ENCODE measurements at regions not wholly inside any gene's neighbourhood (a gene's known extent, or its start where the extent isn't known, plus 50 kb on each side); places are given as distances from the start of the nearest gene placed in this dataset.

- Histone ChIP-seq H3K27me3 (no peaks in the 10 kb centered on the region), H3K36me3 (no peaks in the 10 kb centered on the region), H3K27ac (no peak overlapping the region), H3K9me3 (no peaks in the 10 kb centered on the region), H3K4me1 (peaks cover 0 to 15% (median 0%) of the 10 kb centered on the region in 3 donors), H3K4me3 (no peak overlapping the region)
- no peak for ATAC-seq
- DNase-seq: no peak
- FAIRE-seq: no peak
- TF ChIP-seq, protein P1, sequence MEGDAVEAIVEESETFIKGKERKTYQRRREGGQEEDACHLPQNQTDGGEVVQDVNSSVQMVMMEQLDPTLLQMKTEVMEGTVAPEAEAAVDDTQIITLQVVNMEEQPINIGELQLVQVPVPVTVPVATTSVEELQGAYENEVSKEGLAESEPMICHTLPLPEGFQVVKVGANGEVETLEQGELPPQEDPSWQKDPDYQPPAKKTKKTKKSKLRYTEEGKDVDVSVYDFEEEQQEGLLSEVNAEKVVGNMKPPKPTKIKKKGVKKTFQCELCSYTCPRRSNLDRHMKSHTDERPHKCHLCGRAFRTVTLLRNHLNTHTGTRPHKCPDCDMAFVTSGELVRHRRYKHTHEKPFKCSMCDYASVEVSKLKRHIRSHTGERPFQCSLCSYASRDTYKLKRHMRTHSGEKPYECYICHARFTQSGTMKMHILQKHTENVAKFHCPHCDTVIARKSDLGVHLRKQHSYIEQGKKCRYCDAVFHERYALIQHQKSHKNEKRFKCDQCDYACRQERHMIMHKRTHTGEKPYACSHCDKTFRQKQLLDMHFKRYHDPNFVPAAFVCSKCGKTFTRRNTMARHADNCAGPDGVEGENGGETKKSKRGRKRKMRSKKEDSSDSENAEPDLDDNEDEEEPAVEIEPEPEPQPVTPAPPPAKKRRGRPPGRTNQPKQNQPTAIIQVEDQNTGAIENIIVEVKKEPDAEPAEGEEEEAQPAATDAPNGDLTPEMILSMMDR (IDR thresholded peaks at IDR 0.05): no peak
- 31 to 37% methylated on average over 3 of the region's 3 CpGs for WGBS, 2 donors
- intact Hi-C loops (cut with DNase I): no loop called here
Observed at GRCh38 chrX:38986586-38986985, 185.3 kb downstream of the MID1IP1 start.

- Histone ChIP-seq H3K4me1 (peaks cover 0 to 15% (median 0%) of the 10 kb centered on the region in 3 donors), H3K36me3 (no peaks in the 10 kb centered on the region), H3K9me3 (no peaks in the 10 kb centered on the region), H3K27ac (no peak overlapping the region), H3K27me3 (no peaks in the 10 kb centered on the region), H3K4me3 (no peak overlapping the region)
- FAIRE-seq (no peak), ATAC-seq (peak in 3 of 4 donors; percentile 9 to 14 (median 11)), DNase-seq (no peak)
- 61 to 63% methylated on average over 4 of the region's 4 CpGs for WGBS, 2 donors
- TF ChIP-seq, protein P1 (IDR thresholded peaks at IDR 0.05): no peak
- intact Hi-C loops (cut with DNase I): no loop called here
Observed at GRCh38 chrX:38987198-38987651, 186.0 kb downstream of the MID1IP1 start.

DNA sequence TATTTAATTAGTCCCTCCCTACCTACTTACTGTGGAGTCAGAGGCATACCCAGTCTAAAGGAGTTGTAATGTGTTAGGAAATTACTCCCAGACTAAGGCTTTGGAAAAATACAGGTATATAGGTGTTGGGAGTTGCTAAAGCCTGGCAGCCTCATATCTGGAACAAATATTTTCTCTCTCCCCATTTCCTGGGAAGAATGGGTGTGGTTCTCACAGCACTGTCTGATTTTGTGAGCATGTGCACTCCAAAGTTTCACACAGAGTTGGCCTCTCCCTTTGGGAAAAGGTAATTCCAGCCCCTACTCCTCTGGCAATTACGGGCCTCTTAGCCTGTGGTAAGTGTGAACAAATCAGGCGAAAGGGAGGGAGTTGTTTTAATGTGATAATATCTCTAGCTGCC, 187.0 kb downstream of the MID1IP1 start:
- intact Hi-C loops (cut with DNase I): no loop called here
- no peaks in the 10 kb centered on the region for H3K36me3 ChIP-seq
- H3K27ac ChIP-seq: no peak overlapping the region
- no peak for DNase-seq
- H3K27me3 ChIP-seq: no peaks in the 10 kb centered on the region
- peak; percentile 53 to 68 (median 60) for ATAC-seq
- H3K9me3 ChIP-seq: no peaks in the 10 kb centered on the region
- WGBS, 2 donors: 41 to 62% methylated on average over 2 of the region's 2 CpGs
- TF ChIP-seq, protein P1 (IDR thresholded peaks at IDR 0.05): no peak
- FAIRE-seq: no peak
- H3K4me1 ChIP-seq: peaks cover 0 to 15% (median 0%) of the 10 kb centered on the region in 3 donors
- no peak overlapping the region for H3K4me3 ChIP-seq

- FAIRE-seq (no peak), ATAC-seq (no peak), DNase-seq (no peak)
- WGBS, 2 donors: 21 to 32% methylated on average over 1 of the region's 1 CpG
- Histone ChIP-seq H3K27ac (no peak overlapping the region), H3K27me3 (no peaks in the 10 kb centered on the region), H3K36me3 (no peaks in the 10 kb centered on the region), H3K4me1 (peaks cover 0 to 15% (median 0%) of the 10 kb centered on the region in 3 donors), H3K4me3 (no peak overlapping the region), H3K9me3 (no peaks in the 10 kb centered on the region)
- intact Hi-C loops (cut with DNase I): no loop called here
- TF ChIP-seq, protein P1 (IDR thresholded peaks at IDR 0.05): no peak
Observed at GRCh38 chrX:38989076-38989475, 187.8 kb downstream of the MID1IP1 start.

DNA sequence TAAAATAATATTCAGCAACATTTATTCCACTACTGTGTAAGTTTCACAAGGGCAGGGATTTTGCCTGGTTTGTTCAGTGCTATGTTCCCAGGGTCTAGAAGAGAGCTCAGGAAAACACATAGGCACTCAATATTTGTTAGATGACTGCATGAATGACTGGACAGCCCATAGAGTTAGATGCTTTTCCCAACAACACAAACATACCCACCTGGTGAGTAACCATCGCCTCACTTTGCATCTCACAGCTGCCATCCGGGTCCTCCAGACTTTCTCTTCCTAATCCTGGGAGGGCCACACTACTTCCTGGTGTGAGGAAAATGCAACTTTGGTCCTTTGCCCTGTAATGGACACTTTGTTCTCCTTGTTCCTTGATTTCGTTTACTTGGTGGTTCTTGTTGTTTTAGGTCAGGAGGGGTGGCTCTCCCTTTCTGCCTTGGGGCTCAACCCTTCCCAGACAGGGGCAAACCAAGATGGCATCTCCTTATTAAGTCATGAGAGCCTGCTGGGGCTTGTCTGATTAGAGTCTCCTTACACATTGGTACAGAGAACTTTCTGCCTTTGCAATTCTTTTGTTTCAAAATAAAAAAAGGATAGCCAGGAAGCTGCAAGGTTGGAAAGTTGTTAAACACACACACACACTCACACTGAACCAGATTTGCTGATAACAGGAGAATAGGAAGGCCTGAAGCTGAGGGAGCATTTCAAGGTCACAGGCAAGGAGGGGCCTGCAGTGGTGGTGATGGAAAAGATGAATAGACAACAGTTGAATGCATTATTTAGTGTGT, 190.6 kb downstream of the MID1IP1 start:
- Histone ChIP-seq H3K4me1 (peaks cover 0 to 6% (median 0%) of the 10 kb centered on the region in 3 donors), H3K36me3 (no peaks in the 10 kb centered on the region), H3K27ac (no peak overlapping the region), H3K4me3 (no peak overlapping the region), H3K27me3 (no peaks in the 10 kb centered on the region), H3K9me3 (no peaks in the 10 kb centered on the region)
- ATAC-seq (no peak), FAIRE-seq (no peak), DNase-seq (no peak)
- intact Hi-C loops (cut with DNase I): no loop called here
- 62 to 81% methylated on average over 3 of the region's 3 CpGs for WGBS, 2 donors
- TF ChIP-seq, protein P1 (IDR thresholded peaks at IDR 0.05): no peak
